Esophagus squamous epithelium (tissue), 4 donors: ENCODE measurements at regions not wholly inside any gene's neighbourhood (a gene's known extent, or its start where the extent isn't known, plus 50 kb on each side); places are given as distances from the start of the nearest gene placed in this dataset.

Experiments used
- POLR2A ChIP-seq, 4 donors: fragments of 450-650 bp; IDR thresholded peaks; one replicate each; pipeline ENCODE4 v1.6.1; 2017; ENCODE audit warnings: antibody characterized with exemption in 4 of 4, mild to moderate bottlenecking in 4 of 4, moderate library complexity in 3 of 4
- TF ChIP-seq, protein P1 (sequence below), 6 experiments: fragments of 450-650 bp in 4 of 6; fragments of 200-600 bp in 2 of 6; sonication (generic) in 2 of 6; IDR thresholded peaks; one replicate each; pipeline ENCODE4 v1.5.1; 2016 to 2019; ENCODE audit warnings: antibody characterized with exemption in 6 of 6, mild to moderate bottlenecking in 4 of 6, moderate library complexity in 4 of 6

DNA sequence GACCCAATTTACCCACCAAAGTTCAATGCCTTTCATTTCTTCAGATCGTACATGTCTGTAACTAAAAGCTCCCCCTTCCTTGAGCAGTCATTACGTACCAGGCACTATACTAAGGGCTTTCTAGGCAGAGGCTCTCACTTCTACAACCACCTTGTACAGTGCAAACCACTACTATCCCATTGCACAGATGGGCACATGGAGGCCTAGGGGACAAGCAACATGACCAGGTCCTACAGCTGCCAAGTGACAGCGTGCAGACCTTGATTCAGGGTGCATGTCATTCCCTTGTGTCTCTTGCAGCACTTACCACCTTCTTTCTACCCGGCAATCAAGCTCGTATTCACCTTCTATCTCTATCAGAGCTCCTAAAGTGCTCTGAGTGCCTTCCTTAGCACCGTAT lies 382.7 kb downstream of the SOX9 start:
- TF ChIP-seq, protein P1, sequence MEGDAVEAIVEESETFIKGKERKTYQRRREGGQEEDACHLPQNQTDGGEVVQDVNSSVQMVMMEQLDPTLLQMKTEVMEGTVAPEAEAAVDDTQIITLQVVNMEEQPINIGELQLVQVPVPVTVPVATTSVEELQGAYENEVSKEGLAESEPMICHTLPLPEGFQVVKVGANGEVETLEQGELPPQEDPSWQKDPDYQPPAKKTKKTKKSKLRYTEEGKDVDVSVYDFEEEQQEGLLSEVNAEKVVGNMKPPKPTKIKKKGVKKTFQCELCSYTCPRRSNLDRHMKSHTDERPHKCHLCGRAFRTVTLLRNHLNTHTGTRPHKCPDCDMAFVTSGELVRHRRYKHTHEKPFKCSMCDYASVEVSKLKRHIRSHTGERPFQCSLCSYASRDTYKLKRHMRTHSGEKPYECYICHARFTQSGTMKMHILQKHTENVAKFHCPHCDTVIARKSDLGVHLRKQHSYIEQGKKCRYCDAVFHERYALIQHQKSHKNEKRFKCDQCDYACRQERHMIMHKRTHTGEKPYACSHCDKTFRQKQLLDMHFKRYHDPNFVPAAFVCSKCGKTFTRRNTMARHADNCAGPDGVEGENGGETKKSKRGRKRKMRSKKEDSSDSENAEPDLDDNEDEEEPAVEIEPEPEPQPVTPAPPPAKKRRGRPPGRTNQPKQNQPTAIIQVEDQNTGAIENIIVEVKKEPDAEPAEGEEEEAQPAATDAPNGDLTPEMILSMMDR (IDR thresholded peaks at IDR 0.05) = no peak
- no peak for TF ChIP-seq POLR2A (IDR thresholded peaks at IDR 0.05)
